K562 (cell line): ENCODE measurements at regions not wholly inside any gene's neighbourhood (a gene's known extent, or its start where the extent isn't known, plus 50 kb on each side); places are given as distances from the start of the nearest gene placed in this dataset.
"Not testable (repeated sequence)": the region's sequence is repeated elsewhere in the genome, so short reads cannot be mapped to it uniquely, and the experiment has no call there.

ENCODE experiments used
- CCAR2 ChIP-seq: fragments of 200-400 bp; formaldehyde crosslinking; IDR thresholded peaks from 2 replicates; pipeline ENCODE4 v1.6.1; 2017; ENCODE audit warnings: mild to moderate bottlenecking, low read depth, low read length
- NFIC ChIP-seq: fragments of 450-650 bp; IDR thresholded peaks from 2 replicates; pipeline ENCODE4 v1.6.1; 2017; ENCODE audit warnings: mild to moderate bottlenecking, inconsistent platforms
- RBBP5 ChIP-seq: fragments of 200-600 bp; sonication (generic); IDR thresholded peaks from 2 replicates; pipeline ENCODE4 v1.6.1; 2012; ENCODE audit warnings: borderline replicate concordance, mild to moderate bottlenecking, low read length, control low read depth, inconsistent platforms; ENCODE audit not compliant: insufficient read depth, poor library complexity, severe bottlenecking
- STAG1 ChIP-seq: sonication (generic); formaldehyde crosslinking; IDR thresholded peaks from 2 replicates; pipeline ENCODE4 v1.5.0; 2020; ENCODE audit warnings: missing genetic modification reagents, borderline replicate concordance
- TF ChIP-seq, protein P1 (sequence below): sonication (generic); formaldehyde crosslinking; IDR thresholded peaks from 2 replicates; pipeline ENCODE4 v1.8.1; 2022; ENCODE audit warnings: missing genetic modification reagents

DNA sequence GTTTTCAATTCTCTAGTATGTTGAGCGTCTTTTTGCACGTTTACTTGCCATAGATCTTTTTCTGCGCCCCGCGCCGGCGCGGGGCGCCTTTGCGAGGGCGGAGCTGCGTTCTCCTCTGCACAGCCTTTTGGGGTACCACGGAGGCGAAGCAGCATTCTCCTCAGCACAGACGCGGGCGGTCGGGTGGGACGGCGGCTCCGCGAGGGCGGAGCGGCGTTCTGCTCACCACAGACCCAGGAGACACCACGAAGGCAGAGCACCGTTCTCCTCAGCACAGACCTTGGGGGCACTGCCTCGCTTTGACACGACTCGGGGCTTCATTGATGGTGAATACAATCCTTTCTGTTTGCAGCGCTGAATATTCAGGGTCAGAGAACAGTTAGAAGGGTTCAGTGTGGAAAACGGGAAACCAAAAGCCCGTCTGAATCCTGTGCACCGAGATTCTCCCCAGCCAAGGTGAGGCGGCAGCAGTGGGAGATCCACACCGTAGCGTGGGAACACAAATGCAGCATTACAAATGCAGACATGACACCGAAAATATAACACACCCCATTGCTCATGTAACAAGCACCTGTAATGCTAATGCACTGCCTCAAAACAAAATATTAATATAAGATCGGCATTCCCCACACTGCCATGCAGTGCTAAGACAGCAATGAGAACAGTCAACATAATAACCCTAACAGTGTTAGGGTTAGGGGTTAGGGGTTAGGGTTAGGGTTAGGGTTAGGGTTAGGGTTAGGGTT is 190.7 kb upstream of the VIPR2 start:
- TF ChIP-seq CCAR2; STAG1 (CRISPR knock-in tag); NFIC; RBBP5: not testable (repeated sequence)
- TF ChIP-seq, protein P1, sequence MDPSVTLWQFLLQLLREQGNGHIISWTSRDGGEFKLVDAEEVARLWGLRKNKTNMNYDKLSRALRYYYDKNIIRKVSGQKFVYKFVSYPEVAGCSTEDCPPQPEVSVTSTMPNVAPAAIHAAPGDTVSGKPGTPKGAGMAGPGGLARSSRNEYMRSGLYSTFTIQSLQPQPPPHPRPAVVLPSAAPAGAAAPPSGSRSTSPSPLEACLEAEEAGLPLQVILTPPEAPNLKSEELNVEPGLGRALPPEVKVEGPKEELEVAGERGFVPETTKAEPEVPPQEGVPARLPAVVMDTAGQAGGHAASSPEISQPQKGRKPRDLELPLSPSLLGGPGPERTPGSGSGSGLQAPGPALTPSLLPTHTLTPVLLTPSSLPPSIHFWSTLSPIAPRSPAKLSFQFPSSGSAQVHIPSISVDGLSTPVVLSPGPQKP (CRISPR knock-in tag): not testable (repeated sequence)
